Fibroblast of skin of abdomen (primary cell): ENCODE measurements at regions not wholly inside any gene's neighbourhood (a gene's known extent, or its start where the extent isn't known, plus 50 kb on each side); places are given as distances from the start of the nearest gene placed in this dataset.
"Not testable (repeated sequence)": the region's sequence is repeated elsewhere in the genome, so short reads cannot be mapped to it uniquely, and the experiment has no call there.

Experiments used
- DNase-seq: peaks from one replicate; pipeline ENCODE4 v3.0.0-alpha.2; 2013

- DNase-seq, result peak; percentile 43
Measured at GRCh38 chr13:37209621-37210580, 104.4 kb upstream of the CSNK1A1L start.

DNA sequence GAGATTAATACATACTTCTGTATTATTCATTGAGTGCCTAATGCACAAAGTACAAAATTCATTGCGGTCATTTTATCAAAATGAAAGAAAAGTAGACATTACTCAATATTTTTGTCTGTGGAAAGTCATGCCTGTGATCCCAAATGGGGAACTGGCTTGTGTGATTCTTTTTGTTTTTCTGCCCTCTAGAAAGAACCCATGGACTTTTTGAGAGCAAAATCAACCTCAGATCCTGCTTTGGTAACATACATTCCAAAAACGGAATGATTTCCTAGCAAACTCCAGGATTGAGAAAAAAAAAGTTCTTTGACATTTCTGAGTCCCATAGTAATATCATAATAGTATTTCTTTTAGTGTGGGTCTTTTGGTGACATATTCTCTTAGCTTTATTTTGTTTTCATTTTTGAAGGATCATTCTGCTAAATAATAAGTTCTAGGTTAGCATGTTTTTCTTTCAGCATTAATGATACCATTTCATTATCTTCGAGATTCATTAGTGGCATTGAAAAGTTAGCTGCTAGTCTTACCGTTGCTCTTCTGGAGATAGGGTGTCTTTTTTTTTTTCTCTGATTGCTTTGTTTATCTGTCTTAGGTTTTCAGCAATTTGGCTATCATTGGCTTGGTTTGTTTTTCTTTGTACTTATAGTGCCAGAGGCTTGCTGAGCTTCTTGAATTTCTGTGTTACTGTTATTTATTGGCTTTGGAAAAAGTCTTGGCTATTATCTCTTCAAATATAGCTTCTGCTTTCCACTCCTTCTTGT, 102.4 kb upstream of the CSNK1A1L start:
- no peak for DNase-seq

DNA sequence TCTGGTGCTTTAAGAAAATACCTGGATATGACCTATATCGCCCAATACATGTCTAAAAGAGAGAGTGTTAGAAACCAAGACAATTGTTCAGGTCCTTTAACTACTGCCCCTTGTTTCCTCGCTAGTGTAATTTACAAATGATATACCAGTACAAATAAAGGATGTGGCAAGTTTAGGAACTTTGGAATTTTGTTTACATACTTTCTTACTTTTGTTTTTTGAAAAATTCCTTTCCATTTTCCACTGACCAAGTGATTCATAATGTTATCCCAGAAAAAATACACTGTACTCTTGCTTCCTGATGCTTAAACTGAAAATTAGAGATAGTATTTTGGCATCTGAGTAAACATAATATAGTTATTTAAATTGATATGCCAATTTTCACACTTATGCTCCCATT, 96.8 kb upstream of the CSNK1A1L start:
- DNase-seq, result peak; percentile 40

GRCh38 chr13:37201081-37201480, 95.6 kb upstream of the CSNK1A1L start:
- DNase-seq, result no peak

GRCh38 chr13:37198629-37199028, 93.2 kb upstream of the CSNK1A1L start:
- DNase-seq, result no peak

GRCh38 chr13:37195621-37196020, 90.2 kb upstream of the CSNK1A1L start:
- peak; percentile 69 for DNase-seq

DNA sequence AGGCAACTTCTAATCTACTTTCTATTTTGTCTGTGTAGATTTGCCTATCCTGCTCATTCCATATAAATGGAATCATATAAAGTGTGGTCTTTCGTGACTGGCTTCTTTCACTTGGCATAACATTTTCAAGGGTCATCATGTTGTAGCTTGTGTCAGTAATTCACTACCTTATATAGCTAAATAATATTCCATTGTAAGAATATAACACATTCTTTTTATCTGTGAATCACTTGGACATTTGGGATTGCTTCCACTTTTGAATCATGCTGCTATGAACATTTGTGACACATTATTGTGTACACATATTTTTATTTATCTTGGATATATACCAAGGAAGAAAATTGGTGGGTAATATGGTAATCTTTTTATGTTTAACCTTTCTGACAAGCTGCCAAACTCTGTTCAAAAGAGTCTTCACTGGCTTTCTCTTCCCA, 89.0 kb upstream of the CSNK1A1L start:
- DNase-seq, result peak; percentile 93

DNA sequence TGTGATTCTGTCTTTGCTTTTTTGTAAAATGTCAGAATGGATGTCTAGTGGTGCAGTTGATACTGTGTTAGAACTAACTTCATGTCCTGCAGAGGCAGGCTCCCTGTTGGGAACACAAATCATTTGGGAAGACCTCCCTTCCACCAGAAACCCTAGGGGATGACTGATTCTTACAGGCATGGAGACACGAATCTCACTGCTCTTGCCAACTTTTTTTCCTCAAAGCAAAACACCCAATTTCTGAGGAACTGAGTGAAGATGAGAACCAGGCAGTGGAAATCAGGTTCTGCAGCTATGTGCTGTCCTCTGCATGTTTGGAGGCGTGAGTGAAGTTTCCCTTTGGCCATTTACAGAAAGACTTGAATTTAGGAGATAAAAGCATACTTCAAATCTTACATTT, 87.5 kb upstream of the CSNK1A1L start:
- peak; percentile 74 for DNase-seq

DNA sequence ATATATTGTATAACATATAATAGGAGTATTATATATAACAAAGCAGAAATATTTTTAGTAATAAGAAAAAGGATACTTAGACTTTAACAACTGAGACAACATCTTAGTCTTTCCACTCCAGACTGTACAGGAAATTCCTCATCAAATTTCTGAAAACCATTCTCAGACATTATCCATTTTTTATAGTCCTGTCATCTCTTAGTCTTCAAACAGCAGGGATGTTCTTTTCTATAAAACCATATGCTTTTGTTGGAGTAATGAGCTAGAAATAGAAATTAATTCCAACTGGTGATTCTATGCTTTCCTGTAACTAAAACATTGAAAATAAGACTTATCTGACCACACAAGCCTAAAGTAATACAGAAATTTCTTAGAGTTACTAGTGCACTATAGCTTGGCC, 82.2 kb upstream of the CSNK1A1L start:
- DNase-seq, result peak; percentile 85

DNA sequence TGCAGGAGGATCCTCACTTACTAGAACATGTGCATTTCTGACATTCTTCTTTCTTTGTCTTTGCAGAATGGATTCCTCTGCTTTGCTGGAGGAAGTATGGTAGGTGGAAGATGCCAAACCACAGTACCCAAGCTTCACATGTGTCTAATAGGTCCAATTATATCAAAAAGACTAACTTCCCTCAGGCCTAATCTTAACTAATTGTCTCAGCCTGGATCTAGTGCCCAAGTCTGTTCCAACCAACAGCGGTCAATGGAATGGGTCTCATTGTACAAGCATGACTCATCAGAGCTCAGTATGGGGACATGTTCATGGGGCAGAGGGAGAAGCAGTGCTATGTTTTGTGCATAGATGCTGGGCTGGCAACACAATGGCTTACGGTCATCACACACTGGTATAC, 81.6 kb upstream of the CSNK1A1L start:
- DNase-seq, result peak; percentile 57

- DNase-seq, result no peak
Measured at GRCh38 chr13:37181620-37182019, 76.2 kb upstream of the CSNK1A1L start.

GRCh38 chr13:37179645-37180044, 74.2 kb upstream of the CSNK1A1L start:
- peak; percentile 54 for DNase-seq

GRCh38 chr13:37177125-37177524, 71.7 kb upstream of the CSNK1A1L start:
- no peak for DNase-seq

GRCh38 chr13:37175996-37176395, 70.5 kb upstream of the CSNK1A1L start:
- peak; percentile 88 for DNase-seq

DNA sequence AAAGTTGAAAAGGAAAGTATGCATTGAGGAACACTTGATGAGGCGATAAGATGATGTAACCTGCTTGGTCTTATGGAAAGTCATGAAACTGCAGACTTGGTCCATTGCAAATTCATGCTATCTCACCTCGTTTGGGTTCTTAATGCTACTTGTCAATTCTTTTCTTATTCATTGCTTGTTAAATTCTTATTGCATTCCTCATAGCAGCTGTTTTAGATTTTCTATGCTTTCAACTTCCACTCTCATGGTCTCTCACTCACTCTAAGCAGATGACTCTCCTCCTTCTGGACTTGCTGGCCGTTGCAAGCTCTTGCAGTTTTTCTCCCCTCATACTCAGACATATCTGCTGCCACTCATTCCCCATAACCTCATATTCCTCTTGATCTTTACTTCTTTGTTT, 67.8 kb upstream of the CSNK1A1L start:
- peak; percentile 99 for DNase-seq

GRCh38 chr13:37172226-37172625, 66.8 kb upstream of the CSNK1A1L start:
- DNase-seq, result not testable (repeated sequence)

DNA sequence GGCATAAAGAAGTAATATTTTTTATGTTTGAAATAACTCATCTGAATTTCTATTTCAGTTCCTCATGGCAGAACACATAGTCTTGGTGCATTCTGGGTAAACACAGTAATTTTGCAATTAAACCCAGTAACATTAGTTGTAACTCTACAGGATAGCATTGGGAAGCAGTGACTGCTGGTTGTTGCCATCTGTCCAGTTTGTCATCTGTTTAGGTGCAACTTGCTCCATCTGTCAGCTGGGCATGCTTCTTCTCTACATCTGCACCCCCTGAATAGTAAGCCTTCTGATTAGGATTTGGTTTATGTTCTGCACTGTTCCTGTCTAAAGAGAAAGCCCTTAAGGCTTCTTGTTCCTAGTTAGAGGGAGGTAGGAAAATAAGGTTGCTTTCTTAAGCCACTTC, 63.5 kb upstream of the CSNK1A1L start:
- DNase-seq, result no peak

DNA sequence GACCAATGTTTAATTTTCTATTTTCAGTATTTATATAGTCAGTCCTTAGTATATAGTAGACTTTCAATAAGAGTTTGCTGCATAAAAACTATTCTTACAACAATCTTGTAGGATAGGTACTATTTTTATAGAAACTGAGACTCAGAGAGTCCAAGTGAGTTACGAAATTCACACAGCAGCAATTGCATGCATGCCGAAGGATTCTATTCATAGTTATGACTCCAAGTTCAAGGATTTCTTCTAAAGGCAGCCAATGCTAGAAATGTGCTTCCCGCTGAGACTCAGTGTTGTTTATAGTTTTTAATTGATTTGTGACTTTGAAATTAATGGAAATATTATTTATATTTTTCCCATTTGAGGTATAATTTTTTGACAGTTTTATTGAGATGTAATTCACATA, 62.7 kb upstream of the CSNK1A1L start:
- DNase-seq, result no peak

- DNase-seq, result no peak
Measured at GRCh38 chr13:37164635-37165034, 59.2 kb upstream of the CSNK1A1L start.

DNA sequence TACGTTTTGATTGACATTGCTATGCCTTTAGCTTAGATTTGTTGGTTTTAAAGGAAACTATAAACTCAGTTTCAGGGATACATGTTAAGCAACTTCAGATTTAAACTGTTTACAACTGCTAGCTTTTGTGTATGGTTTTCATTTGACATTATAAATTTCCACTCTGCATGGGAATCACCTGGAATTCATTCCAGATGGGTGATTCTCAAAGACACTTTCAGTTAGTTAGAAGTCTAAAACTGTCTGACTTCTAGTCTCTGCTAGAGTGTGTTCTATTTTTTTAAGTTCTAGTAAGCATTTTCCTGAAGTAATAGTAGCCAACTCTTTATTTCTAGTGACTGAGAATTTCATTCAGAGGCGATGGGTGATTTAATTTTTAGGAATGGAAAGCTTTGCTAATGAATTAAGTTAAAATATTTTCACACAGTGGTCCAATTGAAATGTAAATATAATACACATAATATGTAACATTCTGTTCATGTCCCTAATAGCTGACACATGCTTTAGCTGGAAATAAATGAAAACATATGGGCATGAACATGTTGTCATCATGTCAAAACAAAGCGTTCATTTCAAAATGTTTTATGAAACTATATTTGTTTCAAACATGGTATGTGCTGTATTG, 58.3 kb upstream of the CSNK1A1L start:
- peak; percentile 64 for DNase-seq

GRCh38 chr13:37158481-37158880, 53.0 kb upstream of the CSNK1A1L start:
- DNase-seq, result no peak

DNA sequence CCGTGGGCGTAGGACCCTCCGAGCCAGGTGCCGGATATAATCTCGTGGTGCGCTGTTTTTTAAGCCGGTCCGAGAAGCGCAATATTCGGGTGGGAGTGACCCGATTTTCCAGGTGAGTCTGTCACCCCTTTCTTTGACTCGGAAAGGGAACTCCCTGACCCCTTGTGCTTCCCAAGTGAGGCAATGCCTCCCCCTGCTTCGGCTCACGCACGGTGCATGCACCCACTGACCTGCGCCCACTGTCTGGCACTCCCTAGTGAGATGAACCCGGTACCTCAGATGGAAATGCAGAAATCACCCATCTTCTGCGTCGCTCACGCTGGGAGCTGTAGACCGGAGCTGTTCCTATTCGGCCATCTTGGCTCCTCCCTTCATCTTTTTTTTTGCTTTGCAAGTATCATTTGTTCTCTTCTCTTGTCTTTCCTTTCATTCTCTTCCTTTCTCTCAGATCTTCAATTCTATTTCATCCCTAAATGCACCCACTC, 50.2 kb upstream of the CSNK1A1L start:
- not testable (repeated sequence) for DNase-seq
